ENCODE measurements at regions not wholly inside any gene's neighbourhood (a gene's known extent, or its start where the extent isn't known, plus 50 kb on each side); places are given as distances from the start of the nearest gene placed in this dataset.
"Not testable (repeated sequence)": the region's sequence is repeated elsewhere in the genome, so short reads cannot be mapped to it uniquely, and the experiment has no call there.

DNA sequence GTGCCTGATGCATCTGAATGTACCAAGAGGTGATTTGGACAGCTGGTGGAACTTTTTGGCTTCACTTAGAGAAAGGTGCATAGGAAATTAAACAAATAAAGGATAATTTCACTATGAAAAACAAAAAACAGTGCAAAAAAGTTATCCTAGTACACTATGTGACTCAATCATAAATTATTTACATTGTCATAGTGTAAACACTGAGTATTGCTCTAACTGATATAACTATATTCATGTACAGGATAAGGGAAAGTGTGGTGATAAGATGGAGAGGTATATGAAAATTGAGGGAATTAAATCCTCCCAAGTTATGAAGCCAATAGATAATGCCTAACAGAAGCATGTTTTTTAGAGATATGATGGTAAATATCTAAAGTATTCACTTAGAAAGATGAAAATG is 50.2 kb upstream of the CPNE4 start:
- no peak for DNase-seq

DNA sequence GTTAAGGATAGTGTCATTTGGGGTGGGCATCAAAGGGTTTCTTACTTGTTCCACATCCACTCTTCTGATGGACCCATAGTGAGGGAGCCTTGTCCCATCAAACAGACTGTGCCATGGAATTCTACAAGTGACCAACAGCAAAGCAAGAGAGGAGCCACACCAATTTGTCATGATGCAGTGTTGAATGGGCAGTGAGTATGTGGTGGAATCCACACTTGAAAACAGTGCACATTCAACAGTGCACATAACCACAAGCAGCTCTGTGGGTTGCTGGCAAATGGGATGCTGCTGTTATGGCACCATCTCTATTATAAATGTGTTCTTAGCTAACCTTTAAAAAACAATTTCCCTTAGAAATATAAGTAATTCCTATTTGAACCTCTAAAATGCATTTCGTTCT is 52.5 kb upstream of the CPNE4 start:
- DNase-seq, result no peak

DNA sequence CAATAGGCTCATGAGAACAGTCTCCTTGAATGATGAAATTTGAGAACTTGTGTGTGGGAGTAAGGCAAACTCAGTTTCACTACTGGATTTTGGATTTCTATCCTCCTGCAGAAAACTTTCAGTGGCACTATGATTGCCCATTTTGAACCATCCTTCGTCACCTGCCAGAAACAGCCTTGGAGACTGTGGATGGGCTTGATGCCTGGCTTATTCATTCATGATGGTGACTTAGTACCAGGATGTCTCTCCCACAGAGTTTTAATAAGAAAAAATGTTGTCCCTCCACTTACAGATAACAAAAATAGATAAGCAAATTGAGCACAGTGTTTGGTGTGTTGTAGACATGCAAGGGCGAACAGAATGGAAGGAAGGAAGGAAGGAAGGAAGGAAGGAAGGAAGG is 53.5 kb upstream of the CPNE4 start:
- no peak for DNase-seq

DNA sequence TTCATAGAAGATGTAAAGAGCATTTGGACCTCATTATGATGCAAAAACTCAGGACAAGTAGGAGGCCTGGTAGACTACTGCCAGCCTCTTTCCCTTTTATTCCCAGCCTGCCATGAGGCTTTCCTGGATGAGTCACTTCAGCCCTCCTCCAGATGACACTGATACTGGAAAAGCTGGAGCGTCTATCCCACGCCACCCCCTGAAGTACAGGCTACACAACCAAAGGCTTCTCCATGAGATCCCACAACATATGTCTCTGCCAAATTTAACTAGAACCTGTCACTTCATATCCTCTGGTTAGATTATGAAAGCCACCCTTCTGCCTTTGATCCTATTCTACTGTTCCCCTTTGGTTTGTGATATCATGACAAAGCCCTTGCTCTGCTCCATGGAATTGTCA is 56.1 kb upstream of the CPNE4 start:
- DNase-seq, result no peak

DNA sequence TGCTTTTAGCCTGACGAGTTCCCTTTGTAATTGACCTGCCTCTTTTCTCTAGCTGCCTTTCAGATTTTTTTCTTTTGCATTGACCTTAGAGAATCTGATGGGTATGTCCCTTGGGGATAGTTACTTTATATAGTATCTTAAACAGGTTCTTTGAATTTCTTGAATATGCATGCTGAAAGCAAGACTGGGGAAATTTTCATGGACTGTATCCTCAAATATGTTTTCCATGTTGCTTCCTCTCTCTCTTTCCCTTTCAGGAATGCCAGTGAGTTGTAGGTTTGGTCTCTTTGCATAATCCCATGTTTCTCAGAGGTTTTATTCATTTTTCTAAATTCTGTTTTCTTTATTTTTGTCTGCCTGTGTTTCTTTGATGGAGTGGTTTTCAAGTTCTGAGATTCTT is 81.8 kb upstream of the CPNE4 start:
- no peak for DNase-seq

DNA sequence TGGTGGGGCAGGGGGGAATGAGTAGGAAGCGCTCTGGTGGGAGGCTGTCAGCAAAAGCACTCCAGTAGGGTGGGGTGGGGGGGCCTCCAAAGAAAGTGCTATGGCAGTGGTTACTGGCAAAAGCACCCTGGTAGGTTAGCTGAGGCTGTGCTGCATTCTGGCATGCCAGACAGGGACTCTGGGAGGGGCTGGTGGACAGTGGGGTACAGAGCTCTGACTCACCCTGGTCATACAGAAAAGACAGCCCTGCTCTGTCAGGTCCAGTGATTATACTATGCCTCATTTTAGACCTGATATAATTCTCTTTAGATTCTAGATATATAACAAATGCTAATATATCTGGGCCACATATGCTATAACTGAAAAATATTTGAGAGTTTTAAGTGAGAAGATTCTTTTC is 82.8 kb upstream of the CPNE4 start:
- DNase-seq, result no peak

DNA sequence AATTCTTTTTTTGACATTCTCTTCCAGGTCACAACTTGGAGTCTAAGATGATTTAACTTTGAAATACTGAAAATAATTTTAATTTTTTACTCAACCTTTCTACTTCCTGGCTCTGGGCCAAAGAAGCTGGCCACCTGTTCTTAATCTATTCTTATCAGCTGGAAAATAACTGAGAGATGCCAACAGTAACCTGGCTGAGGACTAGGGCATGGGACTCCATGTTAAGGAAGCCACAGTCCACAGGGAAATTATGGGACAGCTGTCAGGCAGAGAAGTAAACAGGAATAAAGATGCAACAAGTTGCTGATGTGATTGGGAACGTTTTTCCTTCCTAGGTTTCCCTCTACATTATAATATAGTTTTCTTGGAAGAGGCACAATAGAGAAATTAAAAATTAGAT is 84.7 kb upstream of the CPNE4 start:
- DNase-seq, result no peak

DNA sequence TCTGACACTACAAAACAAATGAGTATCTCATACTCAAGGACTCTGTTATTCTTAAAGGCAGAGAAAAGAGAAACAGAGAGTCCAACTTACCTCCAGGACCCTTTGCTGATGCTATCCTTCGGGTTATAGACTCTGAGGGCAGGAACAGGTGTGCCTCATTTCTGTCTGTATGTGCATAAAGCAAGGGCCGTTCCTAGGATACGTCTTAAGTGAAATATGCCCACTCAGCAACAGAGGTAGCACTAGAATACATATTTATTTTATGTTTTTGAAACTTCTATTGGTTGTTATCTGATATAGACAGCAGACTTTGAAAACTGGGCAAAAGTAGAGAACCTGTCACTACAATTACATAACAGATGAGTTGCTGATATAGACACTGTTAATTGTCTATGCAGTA is 89.3 kb upstream of the CPNE4 start:
- no peak for DNase-seq

DNA sequence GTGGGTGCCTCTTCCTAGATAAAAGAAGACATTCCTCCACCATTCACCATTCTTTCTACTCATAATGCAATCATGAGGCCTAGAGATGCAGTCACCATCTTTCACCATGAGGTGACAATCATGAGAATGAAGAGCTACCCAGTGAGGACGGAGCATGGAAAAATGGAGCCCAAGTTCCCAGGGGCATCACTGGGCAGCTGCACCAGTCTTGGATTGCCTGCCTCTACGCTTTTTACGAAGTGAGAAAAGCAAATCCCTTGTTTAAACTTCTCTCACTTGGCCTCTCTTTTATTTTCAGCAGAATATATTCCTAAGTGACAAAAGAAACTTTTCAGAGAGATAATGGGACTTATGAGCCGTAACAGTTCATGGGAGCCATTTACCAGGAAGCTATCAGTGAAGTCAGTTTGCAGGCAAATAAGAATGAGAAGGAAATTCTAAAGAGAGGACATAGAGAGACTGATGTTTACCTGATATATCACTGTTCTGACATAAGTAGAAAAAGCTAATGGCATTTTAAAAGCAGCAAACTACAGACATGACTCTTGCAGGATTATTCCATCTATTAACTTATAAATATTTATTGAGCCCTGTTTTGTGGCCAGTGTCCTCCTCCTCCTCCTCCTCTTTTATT is 90.0 kb upstream of the CPNE4 start:
- no peak for DNase-seq

DNA sequence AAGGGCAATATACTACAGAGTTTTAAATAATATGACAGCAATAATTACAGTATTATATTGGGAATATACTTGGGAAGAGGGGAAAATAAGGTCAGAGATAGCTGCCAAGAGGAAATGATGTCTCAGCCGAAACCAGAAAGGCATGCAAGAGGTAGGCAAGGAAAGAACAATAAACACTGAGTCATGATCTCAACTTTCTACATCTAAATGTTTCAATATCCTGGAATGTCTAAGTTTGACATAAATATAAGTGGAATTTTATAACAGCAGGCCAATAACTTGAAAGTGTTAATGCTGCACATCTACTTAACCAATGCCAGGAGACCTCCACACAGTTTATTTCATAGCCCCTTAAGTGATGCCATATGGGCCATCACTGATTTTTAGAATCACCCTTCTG is 99.8 kb upstream of the CPNE4 start:
- no peak for DNase-seq

DNA sequence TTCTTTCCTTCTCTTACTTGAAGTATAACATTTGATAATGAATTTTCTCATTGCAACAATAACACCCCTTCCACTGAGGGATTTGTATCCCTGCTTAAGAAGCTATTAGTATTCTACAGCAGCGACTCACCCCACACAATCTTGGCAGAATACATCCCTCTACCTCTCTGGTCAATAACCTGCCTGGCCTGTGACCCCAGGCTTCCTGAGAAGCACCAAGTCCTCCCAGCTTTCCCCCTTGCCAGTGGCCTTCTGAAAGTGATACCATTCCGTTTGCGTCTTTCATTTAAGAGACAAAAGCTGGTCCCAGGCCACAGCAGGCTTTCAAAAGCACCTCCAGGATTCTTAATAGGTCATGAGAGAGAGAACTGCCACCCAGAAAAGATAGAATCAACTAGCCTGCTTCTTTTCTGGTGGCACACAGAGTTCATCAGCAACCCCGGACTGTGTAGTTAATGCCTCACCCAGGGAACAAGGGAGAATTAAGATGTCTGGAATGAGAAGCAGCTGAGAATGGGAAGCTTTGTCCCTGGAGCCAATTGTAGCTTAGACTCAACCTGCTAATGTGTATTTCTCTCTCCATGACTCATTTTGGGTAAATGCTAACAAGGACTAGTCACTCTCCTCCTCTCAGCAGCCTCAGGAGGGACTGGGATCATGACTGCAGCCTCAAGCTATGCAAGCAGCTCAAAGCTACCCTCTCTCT is 101.0 kb upstream of the CPNE4 start:
- DNase-seq, result no peak

DNA sequence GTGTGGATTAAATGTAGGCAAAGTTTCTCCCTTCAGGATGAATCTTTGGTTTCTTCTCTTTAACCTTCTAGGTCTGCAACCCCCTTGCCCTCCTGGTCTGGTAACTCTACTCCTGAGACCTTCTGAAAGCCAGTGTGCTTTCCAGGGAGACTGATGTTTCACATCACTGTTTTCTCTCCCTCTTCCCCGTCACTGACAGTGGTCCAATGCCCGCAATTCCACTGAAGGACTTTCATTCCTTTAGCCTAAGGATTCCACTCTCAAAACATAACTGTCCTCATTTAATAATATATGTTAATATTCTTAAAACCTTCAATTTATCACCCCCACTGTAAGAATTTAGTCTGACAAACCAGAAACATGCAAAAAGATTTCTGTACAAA is 101.5 kb upstream of the CPNE4 start:
- DNase-seq, result no peak

DNA sequence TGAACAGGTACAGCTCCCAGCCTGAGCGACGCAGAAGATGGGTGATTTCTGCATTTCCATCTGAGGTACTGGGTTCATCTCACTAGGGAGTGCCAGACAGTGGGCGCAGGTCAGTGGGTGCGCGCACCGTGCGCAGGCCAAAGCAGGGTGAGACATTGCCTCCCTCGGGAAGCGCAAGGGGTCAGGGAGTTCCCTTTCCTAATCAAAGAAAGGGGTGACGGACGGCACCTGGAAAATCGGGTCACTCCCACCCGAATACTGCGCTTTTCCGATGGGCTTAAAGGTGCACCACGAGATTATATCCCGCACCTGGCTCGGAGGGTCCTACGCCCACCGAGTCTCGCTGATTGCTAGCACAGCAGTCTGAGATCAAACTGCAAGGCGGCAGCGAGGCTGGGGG is 102.1 kb upstream of the CPNE4 start:
- not testable (repeated sequence) for DNase-seq

DNA sequence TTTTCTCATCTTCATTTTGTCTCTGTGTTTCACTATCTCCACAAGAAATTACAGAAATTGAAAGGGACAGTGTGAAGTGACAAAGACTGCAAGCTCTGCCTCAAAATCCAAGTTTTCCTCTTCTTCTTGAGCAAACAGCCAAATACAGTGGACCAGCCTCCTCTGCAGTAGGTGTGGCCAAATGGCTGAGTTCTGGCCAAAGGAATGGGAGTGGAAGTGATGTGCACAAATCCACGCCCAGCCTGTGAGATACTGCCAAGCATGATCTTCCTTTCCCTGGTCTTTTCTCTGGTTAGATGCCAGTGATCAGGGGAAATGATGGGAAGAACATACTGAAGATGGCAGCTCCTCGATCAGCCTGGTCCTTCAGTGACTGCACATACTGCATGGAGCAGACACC is 111.0 kb upstream of the CPNE4 start:
- no peak for DNase-seq

DNA sequence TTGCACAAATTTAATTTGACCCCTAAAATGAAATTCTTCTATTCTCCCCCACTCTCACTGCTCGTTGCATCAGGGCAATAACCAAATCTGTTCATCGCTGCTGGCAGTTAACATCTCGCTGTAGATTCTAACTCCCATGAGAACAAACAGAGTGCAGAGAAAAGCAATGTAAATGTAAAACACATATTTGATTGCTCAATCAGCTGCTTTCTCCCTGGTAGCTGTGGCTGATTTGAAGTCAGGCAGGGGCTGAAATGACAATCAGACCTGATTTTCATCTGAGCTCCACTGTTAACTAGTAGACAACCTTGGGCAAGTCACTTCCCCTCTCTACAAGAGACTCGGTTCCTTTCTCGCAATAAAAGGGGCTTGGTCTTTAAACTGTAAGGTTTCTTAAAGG is 119.8 kb upstream of the CPNE4 start:
- DNase-seq, result no peak

DNA sequence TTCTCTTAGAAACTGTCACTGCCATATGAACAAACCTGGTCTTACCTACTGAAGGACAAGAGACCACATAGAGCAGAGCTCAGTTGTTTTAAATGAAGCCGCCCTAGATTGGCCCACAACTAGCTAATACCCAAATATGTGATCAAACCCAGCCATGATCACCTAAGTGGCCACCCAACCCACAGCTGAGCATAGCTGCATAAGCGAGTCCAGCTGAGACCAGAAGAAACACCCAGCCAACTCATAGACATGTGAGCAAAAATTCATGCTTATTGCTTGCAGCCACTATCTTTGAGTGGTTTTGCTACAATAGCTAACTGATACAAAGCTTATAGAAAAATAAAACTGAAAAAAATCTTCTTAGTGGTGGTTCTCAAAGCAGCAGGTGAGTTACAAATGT is 124.3 kb upstream of the CPNE4 start:
- no peak for DNase-seq

DNA sequence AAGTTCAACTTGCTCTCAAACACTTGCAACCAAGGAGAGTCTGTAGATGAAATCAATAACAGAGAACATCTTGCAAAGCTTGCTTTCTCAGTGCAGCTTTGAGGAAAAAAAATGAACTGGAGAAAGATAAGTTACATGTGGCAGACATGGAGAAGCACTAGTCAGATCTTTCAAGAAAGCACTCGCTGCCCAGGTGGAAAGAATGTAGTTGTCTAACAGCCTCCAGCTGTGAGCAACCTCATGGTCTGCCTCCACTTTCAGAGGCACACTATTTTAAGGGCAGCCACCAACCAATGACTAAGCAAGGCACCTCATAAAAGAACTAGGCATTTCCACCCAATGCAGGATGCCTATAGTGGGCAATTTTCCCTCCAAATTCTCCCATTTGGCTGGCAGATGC is 125.4 kb upstream of the CPNE4 start:
- DNase-seq, result no peak

DNA sequence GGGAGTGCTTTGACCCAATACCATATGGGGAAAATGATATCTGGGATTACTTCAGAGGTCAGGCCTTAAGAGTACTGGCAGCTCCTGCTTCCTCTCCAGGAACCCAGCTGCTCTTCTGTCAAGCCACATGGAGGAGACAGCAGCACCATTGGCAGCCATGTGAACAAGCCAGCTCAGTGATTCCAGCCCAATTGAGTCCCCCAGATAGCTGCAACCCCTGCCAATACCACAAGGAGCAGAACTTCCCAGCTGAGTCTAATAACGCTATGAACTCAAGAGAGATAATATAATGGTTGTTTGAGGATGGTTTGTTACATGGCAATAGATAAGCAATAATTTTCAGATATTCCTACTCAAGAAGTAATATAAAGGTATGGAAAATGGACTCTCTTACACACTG is 126.8 kb upstream of the CPNE4 start:
- no peak for DNase-seq

DNA sequence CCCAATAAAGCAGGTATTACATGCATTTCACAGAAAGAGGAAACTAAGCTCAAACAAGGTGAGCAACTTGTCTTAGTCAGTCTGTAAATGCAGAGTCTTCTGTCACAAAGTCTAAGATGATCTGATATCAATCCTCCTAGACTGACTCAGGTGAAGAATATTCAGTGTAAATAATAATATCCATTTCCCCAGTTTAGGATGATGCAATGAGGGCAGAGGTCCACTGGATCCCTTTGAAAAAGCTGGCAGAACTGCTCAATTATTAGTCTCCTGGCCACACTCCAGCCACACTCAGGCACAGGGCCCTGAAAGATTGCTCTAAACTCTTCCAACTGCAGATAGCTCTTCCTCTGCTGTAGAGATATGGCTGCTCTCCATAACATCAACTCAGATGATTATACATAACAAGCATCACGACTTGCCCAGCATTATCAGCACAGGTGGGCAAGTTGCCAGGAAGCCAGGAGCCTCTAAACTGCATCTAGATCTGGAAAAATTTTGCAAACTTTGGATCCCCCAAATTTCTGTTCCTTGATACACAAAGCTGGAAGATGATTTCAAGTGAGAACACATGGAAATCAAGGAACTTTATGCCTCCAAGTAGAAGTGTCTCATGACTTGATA is 129.8 kb upstream of the CPNE4 start:
- DNase-seq, result no peak

DNA sequence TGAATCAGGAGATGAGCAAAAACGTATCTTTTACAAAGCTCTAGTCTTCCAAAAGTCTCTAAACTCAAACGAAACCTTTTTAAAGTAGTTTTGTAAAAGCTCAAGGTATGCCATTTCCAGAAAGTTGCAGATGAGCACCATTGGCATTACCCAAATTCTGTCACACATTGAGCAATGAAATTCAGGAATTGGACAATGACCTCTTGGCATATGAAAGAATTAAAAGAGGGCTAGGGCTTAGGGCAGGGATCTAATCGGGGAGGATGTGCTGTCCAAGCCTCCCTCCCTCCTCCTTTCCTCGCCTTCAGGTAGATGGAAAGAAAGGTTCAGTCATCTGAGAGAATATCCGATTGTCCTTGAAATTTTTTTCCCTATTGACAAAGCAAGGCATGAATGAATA is 133.1 kb upstream of the CPNE4 start:
- no peak for DNase-seq

DNA sequence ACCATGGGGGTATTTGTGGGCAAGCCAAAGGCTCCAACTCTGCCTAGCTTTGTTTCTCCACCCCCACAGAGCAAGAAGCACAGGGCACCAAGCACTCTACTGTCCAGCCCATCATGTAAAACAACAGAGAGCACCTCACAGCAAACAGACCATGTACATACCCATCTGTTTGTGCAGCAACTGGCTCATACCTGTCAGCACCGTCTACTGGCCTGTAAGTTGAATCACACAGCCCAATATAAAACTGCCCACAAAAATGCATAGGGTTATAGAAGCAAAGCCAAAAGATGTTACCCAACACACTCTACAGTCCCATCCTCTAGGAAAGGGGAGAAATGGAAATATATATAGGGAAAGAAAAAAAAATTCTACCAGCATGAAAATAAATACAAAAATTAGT is 139.7 kb upstream of the CPNE4 start:
- DNase-seq, result no peak

DNA sequence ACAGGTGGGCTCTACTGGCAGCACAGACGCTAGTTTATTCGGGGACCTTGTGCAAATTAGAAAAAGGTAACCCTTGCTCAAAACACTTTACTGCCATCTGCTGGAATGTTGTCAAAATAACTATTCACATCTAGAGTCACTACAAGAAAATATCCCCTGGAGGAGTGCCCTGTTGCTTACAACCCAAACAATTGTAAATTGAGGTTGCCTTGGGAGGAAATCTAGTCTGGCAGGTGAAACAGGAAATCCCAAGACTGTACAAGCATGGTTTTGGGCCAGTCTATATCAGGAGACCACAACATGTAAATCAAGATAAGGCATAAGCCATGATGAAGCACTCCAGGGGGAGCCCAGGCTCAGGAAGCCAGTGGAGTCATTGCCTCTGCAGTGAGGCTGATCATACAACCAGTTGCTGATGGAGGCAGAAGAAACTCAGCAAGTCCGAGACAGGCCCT is 136.8 kb upstream of the ACP3 start:
- DNase-seq, result no peak

DNA sequence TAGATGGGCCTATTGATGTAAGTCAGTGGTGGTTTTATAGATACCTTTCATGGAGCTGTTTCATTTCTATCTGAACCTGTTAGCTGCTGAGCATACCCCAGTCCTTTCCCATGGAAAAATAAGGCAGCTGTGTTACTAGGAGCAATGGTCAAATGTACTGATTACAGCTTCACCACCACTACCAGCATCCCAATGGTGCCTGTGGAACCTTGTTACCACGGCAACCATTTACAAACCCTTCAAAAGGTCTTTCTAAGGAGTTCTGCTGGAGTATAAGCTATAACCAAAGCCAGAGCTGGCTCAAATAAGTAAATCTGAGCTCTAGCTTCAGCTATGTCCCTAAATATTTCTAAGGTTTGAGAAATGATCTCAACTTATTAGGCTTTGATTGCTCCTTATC is 133.4 kb upstream of the ACP3 start:
- DNase-seq, result no peak

DNA sequence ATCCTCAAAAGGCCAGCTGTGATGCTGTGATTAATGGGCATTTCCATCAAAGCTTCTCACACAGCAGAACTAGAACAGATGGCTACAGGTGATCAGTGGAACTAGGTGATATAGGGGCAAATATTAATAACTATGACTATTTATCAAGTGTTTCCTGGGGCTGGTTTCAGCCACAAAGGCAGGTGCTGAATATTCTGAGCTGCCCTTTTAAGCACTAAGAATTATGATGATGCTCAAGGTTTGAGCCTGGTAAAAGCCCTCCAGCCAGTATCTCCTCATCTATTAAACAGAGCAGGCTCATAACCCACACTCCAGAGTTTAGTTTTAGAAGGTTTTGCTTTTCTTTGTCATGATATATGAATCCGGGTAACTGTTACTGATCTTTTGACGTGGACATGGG is 129.5 kb upstream of the ACP3 start:
- no peak for DNase-seq

DNA sequence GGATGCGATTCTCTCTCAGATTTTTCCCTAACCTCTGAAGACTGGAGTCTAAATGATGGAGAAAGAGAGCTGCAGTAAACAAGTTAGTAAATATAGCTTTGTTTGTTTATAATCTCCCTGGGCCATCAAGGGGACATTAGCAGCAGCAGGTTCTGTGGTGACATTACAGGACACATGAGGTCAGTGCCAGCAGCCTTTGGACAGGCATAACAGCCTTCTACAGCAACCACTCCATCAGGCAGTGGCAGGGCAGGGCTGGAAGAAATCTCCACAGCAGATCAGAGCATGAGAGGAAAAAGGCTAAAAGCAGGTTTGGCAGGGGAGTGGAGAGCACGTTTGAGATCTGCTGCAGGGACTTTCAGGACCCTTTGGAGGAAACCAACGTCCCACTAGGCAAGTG is 127.6 kb upstream of the ACP3 start:
- DNase-seq, result no peak

All from stimulated activated CD8-positive, alpha-beta memory T cell treated with anti-CD3 and anti-CD28 coated beads, Interleukin-4, amount 100 ng/mL, for 48 hours (primary cell).